HCT116 (cell line): ENCODE measurements at regions not wholly inside any gene's neighbourhood (a gene's known extent, or its start where the extent isn't known, plus 50 kb on each side); places are given as distances from the start of the nearest gene placed in this dataset.

Experiments used
- CBX3 ChIP-seq: IDR thresholded peaks from 2 replicates; pipeline ENCODE4 v1.6.1; 2012; ENCODE audit warnings: low read depth
- ELF1 ChIP-seq: IDR thresholded peaks from 2 replicates; pipeline ENCODE4 v1.6.1; 2012; ENCODE audit warnings: low read depth, borderline replicate concordance
- EZH2 ChIP-seq: fragments of 200-600 bp; sonication (generic); IDR thresholded peaks from 2 replicates; pipeline ENCODE4 v1.6.1; 2017; ENCODE audit warnings: antibody characterized with exemption, mixed run types
- EZH2phosphoT487 ChIP-seq: fragments of 200-600 bp; IDR thresholded peaks from 2 replicates; pipeline ENCODE4 v1.6.1; 2018; ENCODE audit warnings: antibody characterized with exemption, borderline replicate concordance
- FOSL1 ChIP-seq: IDR thresholded peaks from 2 replicates; pipeline ENCODE4 v1.6.1; 2012; ENCODE audit warnings: low read depth
- JUND ChIP-seq: IDR thresholded peaks from 2 replicates; pipeline ENCODE4 v1.6.1; 2012
- POLR2A ChIP-seq: IDR thresholded peaks from 2 replicates; pipeline ENCODE4 v1.7.0; 2011; ENCODE audit warnings: borderline replicate concordance; ENCODE audit not compliant: insufficient read depth, insufficient read length; ENCODE audit errors: extremely low read depth
- POLR2AphosphoS5 ChIP-seq: IDR thresholded peaks from 2 replicates; pipeline ENCODE4 v1.6.1; 2011; ENCODE audit warnings: mild to moderate bottlenecking, low read depth, low read length, moderate library complexity
- RAD21 ChIP-seq: IDR thresholded peaks from 2 replicates; pipeline ENCODE4 v1.6.1; 2012; ENCODE audit warnings: low read depth, mild to moderate bottlenecking
- TCF7L2 ChIP-seq: IDR thresholded peaks from 2 replicates; pipeline ENCODE4 v1.7.0; 2011; ENCODE audit warnings: borderline replicate concordance, inconsistent platforms; ENCODE audit not compliant: insufficient read depth, insufficient read length; ENCODE audit errors: extremely low read depth
- TF ChIP-seq, protein P1 (sequence below), 3 experiments: fragments of 200-600 bp in 1 of 3; sonication (generic) in 1 of 3; IDR thresholded peaks in 2 of 3; conservative IDR thresholded peaks in 1 of 3; 2 replicates each; pipeline ENCODE4 v1.5.1; 2012 to 2017; ENCODE audit warnings: low read depth in 2 of 3, low read length in 2 of 3, antibody characterized with exemption in 1 of 3, borderline replicate concordance in 1 of 3, control low read depth in 1 of 3, mild to moderate bottlenecking in 1 of 3, mixed read lengths in 1 of 3, mixed run types in 1 of 3, moderate library complexity in 1 of 3; ENCODE audit not compliant: insufficient read depth in 1 of 3
- TF ChIP-seq, protein P2 (sequence below): IDR thresholded peaks from 2 replicates; pipeline ENCODE4 v1.6.1; 2012; ENCODE audit warnings: low read depth
- TF ChIP-seq, protein P3 (sequence below): IDR thresholded peaks from 2 replicates; pipeline ENCODE4 v1.6.1; 2012

DNA sequence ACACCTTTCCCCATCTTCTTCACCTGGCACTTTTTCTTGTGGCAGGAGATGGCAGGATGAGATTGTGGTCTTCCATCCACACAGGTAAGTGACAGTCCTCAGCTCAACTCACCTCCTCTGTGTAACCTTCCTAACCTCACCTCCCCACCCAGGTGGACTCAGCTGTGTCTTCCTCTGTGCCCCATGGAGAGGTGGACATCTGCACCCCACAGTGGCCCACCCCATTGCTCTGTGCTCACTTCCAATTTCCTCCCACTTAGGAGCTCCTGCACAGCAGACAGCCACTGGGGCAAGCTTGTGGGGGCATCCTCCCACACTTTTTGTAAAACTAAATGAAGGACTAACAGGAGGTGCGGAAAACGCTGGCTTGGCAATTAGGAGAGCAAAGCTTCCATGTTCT is 61.6 kb downstream of the MSX1 start:
- TF ChIP-seq, protein P1, sequence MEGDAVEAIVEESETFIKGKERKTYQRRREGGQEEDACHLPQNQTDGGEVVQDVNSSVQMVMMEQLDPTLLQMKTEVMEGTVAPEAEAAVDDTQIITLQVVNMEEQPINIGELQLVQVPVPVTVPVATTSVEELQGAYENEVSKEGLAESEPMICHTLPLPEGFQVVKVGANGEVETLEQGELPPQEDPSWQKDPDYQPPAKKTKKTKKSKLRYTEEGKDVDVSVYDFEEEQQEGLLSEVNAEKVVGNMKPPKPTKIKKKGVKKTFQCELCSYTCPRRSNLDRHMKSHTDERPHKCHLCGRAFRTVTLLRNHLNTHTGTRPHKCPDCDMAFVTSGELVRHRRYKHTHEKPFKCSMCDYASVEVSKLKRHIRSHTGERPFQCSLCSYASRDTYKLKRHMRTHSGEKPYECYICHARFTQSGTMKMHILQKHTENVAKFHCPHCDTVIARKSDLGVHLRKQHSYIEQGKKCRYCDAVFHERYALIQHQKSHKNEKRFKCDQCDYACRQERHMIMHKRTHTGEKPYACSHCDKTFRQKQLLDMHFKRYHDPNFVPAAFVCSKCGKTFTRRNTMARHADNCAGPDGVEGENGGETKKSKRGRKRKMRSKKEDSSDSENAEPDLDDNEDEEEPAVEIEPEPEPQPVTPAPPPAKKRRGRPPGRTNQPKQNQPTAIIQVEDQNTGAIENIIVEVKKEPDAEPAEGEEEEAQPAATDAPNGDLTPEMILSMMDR (IDR thresholded peaks at IDR 0.05 in 2 of 3, conservative IDR thresholded peaks at IDR 0.05 in 1 of 3; ENCODE audit: borderline replicate concordance in 1 of 3, insufficient read depth in 1 of 3, low read depth in 2 of 3, low read length in 2 of 3): no peak
- TF ChIP-seq EZH2: no peak
- TF ChIP-seq EZH2phosphoT487: no peak
- TF ChIP-seq JUND: no peak
- no peak for TF ChIP-seq FOSL1
- no peak for TF ChIP-seq POLR2A
- no peak for TF ChIP-seq TCF7L2
- TF ChIP-seq POLR2AphosphoS5: no peak
- TF ChIP-seq, protein P2, sequence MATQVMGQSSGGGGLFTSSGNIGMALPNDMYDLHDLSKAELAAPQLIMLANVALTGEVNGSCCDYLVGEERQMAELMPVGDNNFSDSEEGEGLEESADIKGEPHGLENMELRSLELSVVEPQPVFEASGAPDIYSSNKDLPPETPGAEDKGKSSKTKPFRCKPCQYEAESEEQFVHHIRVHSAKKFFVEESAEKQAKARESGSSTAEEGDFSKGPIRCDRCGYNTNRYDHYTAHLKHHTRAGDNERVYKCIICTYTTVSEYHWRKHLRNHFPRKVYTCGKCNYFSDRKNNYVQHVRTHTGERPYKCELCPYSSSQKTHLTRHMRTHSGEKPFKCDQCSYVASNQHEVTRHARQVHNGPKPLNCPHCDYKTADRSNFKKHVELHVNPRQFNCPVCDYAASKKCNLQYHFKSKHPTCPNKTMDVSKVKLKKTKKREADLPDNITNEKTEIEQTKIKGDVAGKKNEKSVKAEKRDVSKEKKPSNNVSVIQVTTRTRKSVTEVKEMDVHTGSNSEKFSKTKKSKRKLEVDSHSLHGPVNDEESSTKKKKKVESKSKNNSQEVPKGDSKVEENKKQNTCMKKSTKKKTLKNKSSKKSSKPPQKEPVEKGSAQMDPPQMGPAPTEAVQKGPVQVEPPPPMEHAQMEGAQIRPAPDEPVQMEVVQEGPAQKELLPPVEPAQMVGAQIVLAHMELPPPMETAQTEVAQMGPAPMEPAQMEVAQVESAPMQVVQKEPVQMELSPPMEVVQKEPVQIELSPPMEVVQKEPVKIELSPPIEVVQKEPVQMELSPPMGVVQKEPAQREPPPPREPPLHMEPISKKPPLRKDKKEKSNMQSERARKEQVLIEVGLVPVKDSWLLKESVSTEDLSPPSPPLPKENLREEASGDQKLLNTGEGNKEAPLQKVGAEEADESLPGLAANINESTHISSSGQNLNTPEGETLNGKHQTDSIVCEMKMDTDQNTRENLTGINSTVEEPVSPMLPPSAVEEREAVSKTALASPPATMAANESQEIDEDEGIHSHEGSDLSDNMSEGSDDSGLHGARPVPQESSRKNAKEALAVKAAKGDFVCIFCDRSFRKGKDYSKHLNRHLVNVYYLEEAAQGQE: no peak
- TF ChIP-seq, protein P3, sequence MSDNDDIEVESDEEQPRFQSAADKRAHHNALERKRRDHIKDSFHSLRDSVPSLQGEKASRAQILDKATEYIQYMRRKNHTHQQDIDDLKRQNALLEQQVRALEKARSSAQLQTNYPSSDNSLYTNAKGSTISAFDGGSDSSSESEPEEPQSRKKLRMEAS: no peak
- TF ChIP-seq ELF1: no peak
- no peak for TF ChIP-seq CBX3
- no peak for TF ChIP-seq RAD21
